Left ventricle myocardium inferior (tissue), 1 donor: ENCODE measurements at regions not wholly inside any gene's neighbourhood (a gene's known extent, or its start where the extent isn't known, plus 50 kb on each side); places are given as distances from the start of the nearest gene placed in this dataset.
"Not testable (repeated sequence)": the region's sequence is repeated elsewhere in the genome, so short reads cannot be mapped to it uniquely, and the experiment has no call there.

Experiments
- DNase-seq: peaks from one replicate; pipeline ENCODE4 v3.0.0-alpha.2; 2020
- H3K27ac ChIP-seq: fragments of 200-600 bp; replicated peaks from 2 replicates; pipeline ENCODE4 v1.8.0; 2021
- H3K27me3 ChIP-seq: fragments of 200-600 bp; 2 replicates; pipeline ENCODE4 v1.8.0; 2021; ENCODE audit warnings: low read depth
- H3K36me3 ChIP-seq: fragments of 200-600 bp; 2 replicates; pipeline ENCODE4 v1.8.0; 2021
- H3K4me1 ChIP-seq: fragments of 200-600 bp; 2 replicates; pipeline ENCODE4 v1.8.0; 2021
- H3K4me3 ChIP-seq: fragments of 200-600 bp; 2 replicates; pipeline ENCODE4 v1.8.0; 2021; ENCODE audit warnings: mild to moderate bottlenecking, moderate library complexity
- H3K9me3 ChIP-seq: fragments of 200-600 bp; replicated peaks from 2 replicates; pipeline ENCODE4 v1.8.0; 2021
- intact Hi-C: fragments of 100-400 bp; cut with micrococcal nuclease; formaldehyde crosslinking; loops from one replicate; pipeline ENCODE4 v1.11.0; 2022
- TF ChIP-seq, protein P1 (sequence below): fragments of 200-600 bp; IDR thresholded peaks from 2 replicates; pipeline ENCODE4 v1.8.0; 2021; ENCODE audit warnings: antibody characterized with exemption, mild to moderate bottlenecking, borderline replicate concordance
- donor health status: DM: no; HTN: yes; CAD: no; lungs with severe emphysema.

DNA sequence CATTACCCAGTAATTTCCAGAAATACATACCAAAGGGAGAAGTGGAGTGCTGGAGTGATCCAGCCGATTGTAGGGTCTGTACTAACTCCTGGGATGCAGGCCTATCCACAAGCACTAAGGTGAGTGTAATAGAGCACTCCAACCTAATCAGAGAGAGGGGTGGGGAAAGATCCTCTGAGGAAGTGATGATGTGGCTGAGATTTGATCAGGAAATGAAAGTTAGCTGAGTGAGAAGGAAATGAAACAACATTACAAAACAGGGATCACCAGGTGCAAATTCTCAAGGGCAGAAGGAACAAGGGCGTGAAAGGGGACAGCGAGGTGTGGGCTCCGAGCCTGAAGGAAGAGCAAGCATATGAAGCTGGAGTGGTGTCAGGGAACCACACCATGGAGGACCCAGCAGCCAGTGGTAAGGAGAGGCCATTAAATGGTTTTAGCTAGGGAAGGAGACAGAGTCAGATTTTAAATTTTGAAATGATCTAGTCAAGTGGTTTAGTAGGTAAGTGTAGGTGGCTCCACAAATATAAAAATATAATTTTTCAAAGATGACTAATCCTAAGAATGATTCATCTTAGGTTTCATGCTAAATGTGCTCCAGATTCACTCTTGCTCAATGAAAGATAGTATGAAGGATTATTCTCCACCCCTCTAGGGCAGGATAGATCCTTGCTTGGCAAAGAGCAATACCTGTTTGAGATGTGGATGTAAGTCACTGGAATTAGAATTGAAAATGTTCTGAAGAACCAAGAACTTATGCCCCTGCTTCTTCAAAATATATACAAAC lies 348.7 kb downstream of the TBL1XR1 start:
- intact Hi-C loops = no loop called here
- Histone ChIP-seq H3K4me1 (no peaks in the 10 kb centered on the region), H3K4me3 (no peak overlapping the region), H3K36me3 (no peaks in the 10 kb centered on the region), H3K9me3 (no peaks in the 10 kb centered on the region), H3K27me3 (peaks cover 10% of the 10 kb centered on the region), H3K27ac (no peak overlapping the region)
- no peak for DNase-seq
- TF ChIP-seq, protein P1, sequence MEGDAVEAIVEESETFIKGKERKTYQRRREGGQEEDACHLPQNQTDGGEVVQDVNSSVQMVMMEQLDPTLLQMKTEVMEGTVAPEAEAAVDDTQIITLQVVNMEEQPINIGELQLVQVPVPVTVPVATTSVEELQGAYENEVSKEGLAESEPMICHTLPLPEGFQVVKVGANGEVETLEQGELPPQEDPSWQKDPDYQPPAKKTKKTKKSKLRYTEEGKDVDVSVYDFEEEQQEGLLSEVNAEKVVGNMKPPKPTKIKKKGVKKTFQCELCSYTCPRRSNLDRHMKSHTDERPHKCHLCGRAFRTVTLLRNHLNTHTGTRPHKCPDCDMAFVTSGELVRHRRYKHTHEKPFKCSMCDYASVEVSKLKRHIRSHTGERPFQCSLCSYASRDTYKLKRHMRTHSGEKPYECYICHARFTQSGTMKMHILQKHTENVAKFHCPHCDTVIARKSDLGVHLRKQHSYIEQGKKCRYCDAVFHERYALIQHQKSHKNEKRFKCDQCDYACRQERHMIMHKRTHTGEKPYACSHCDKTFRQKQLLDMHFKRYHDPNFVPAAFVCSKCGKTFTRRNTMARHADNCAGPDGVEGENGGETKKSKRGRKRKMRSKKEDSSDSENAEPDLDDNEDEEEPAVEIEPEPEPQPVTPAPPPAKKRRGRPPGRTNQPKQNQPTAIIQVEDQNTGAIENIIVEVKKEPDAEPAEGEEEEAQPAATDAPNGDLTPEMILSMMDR = no peak

DNA sequence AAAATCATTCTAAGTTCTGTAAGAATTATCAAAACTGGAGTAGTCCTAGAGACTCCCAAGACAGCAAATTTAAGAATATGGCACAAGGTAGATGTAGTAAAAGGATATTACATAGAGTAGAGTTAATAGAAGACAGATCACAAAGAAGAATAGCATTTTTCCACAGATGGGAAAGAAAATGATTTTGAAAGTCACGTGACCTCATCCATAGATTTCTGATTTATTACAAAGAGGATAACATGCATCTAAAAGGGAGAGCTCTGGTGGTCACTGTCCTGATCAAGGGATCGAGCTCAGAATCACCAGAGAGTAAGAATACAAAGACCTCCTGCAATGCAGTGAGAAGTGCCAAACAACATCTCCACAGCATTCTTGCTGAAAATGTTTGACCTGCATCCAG lies 354.4 kb downstream of the TBL1XR1 start:
- no peaks in the 10 kb centered on the region for H3K36me3 ChIP-seq
- no peaks in the 10 kb centered on the region for H3K4me1 ChIP-seq
- no peak for DNase-seq
- no peak overlapping the region for H3K4me3 ChIP-seq
- intact Hi-C loops = no loop called here
- no peak overlapping the region for H3K27ac ChIP-seq
- TF ChIP-seq, protein P1 = no peak
- no peaks in the 10 kb centered on the region for H3K27me3 ChIP-seq
- no peaks in the 10 kb centered on the region for H3K9me3 ChIP-seq

DNA sequence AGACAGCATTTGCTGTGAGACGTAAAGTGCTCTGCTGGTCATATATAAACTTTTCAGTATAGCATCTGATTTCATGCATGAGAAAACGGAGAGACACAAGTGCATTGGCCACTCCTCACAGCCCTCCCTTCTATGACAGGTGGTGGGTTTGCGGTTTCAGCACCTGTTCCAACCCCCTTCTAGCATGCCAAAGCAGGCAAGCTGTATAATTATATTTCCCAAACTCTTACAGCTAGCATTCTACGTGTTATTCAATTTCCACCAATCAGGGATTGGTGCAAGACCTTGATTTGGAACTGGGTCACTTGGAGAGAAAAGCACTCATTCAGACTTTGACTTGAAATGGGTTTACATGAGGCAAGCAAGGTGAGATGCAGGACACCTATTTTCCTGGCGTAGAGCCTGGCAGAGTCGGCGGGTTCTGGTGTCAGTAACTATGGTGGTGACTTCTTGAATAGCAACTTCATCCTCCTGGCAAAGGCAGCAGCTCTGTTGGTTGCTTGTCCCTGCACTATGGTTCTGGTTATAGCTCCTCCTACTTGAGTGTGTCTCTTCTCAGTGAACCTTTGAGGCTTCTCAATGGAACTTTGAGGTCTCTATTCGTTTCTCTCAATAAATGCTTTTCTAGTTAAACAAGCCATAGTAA lies 356.5 kb downstream of the TBL1XR1 start:
- Histone ChIP-seq H3K36me3 (no peaks in the 10 kb centered on the region), H3K4me1 (no peaks in the 10 kb centered on the region), H3K4me3 (no peak overlapping the region), H3K27ac (no peak overlapping the region), H3K27me3 (no peaks in the 10 kb centered on the region), H3K9me3 (no peaks in the 10 kb centered on the region)
- intact Hi-C loops = no loop called here
- DNase-seq = no peak
- TF ChIP-seq, protein P1 = no peak

DNA sequence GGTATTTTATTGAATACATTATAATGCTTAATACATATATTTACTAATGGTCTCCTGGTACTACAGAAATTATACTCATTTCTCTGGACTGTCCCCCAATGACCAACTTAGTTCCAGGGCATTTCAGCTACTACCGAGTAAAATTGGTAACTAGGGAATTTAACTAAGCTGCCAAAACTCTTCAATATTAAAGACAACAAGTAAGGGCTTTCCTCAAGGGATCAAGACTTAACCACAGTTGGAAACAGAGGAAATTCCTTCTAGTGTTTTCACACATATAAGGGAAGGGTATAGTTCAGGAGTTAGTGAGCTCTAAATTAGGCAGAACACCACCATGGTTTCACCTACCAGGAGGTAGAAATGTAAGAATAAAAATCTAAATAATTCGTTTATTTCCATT lies 357.4 kb downstream of the TBL1XR1 start:
- no peak for DNase-seq
- H3K4me1 ChIP-seq = no peaks in the 10 kb centered on the region
- TF ChIP-seq, protein P1 = no peak
- no peaks in the 10 kb centered on the region for H3K9me3 ChIP-seq
- intact Hi-C loops = no loop called here
- no peaks in the 10 kb centered on the region for H3K27me3 ChIP-seq
- H3K27ac ChIP-seq = no peak overlapping the region
- no peak overlapping the region for H3K4me3 ChIP-seq
- no peaks in the 10 kb centered on the region for H3K36me3 ChIP-seq

DNA sequence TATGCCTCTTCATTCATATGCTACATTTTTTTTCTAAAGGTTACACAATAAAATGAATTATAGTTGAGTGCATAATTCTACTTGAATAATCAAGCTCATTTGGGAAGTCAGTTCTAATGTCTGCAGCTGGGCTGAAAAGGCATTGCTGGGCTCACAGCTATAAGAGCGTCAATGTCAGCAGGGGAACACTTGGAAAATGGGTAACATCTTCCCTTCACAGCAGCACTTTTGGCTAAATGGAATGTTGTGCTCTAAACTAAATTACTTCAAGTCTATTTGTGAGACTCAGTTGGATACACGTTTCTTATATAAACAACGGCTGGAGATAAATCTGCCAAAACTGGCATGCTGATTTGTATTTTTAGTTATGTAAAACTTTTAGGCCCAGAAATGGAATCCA lies 357.8 kb downstream of the TBL1XR1 start:
- intact Hi-C loops = no loop called here
- DNase-seq = no peak
- Histone ChIP-seq H3K4me1 (no peaks in the 10 kb centered on the region), H3K27ac (no peak overlapping the region), H3K4me3 (no peak overlapping the region), H3K9me3 (no peaks in the 10 kb centered on the region), H3K27me3 (no peaks in the 10 kb centered on the region), H3K36me3 (no peaks in the 10 kb centered on the region)
- TF ChIP-seq, protein P1 = no peak

DNA sequence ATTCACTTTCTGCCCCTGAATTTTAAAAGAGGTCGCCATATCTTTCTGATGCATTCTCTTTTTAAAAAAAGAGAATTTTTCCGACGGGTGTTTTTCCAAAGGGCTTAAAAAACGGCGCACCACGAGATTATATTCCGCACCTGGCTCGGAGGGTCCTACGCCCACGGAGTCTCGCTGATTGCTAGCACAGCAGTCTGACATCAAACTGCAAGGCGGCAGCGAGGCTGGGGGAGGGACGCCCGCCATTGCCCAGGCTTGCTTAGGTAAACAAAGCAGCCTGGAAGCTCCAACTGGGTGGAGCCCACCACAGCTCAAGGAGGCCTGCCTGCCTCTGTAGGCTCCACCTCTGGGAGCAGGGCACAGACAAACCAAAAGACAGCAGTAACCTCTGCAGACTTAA lies 370.0 kb downstream of the TBL1XR1 start:
- not testable (repeated sequence) for H3K27ac ChIP-seq, H3K36me3 ChIP-seq, DNase-seq, H3K4me1 ChIP-seq, H3K9me3 ChIP-seq, H3K4me3 ChIP-seq
- intact Hi-C loops = loop anchor here (10.0 kb wide), 1 partner anchor 1758 kb away; no protein-coding TSS in a partner anchor
- peaks cover 11% of the 10 kb centered on the region for H3K27me3 ChIP-seq
